ENCODE measurements at regions not wholly inside any gene's neighbourhood (a gene's known extent, or its start where the extent isn't known, plus 50 kb on each side); places are given as distances from the start of the nearest gene placed in this dataset.

DNA sequence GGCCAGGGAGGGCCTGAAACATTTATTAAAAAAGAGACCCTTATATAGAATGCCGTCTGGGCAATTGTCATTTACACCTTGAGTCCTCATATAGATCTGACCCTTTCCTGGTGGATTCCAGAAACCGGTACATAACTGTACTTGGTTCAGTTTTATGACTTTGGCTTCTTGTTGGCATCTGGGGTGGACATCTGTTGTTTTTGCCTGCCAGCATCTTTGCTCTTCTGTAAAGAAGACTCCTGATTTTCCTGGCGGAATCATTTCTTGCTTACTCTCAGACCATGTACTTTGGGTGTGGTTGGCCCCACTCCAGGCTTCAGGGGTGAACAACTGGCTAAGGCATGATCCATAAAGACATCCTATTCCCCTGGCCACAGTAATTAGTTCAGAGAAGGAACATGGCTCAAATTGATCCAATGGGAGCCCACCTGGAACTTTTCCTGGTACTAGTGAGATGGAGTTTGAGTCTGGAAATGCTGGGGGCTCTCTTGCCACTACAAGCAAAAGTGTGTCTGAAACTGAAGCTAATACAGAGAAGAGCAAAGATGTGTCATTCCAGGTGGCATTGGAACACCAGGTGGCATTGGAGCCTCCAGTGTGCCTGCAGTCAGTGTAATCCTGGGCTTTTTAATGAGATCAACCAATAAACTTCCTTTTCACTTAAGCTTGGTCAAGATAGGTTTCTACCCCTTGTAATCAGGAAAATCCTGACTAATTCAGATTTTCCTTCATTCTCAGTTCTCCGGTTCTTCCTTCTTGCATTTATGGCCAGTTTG lies 332.5 kb upstream of the CAMK1G start:
- no peak for DNase-seq

DNA sequence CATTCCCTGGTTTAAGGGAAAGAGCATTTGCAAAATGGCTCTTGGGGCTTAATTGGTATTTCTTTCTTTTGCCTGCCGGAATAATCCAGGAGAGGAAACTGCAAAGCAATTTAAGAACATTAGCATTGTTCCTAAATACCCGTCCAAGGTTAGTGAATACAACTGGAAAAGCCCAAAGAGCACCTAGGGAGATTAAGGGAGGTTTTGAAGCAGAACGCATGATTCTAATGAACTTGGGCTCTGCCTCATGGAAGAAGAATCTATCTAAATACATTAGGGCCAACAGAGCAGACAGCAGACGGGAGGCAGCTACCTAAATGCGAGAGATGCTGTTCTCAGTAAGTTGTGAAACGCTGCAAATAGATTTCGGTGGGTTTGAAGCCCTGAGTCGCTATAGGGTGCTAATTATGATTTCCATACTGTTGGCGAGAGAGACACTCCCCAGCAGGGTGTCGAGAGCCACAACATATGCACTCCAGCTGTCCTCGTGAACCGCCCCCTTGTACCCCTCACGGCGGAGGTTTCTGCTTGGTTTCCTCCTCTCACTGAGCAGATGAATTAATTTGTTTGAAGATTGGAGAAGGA lies 326.7 kb upstream of the CAMK1G start:
- no peak for DNase-seq

DNA sequence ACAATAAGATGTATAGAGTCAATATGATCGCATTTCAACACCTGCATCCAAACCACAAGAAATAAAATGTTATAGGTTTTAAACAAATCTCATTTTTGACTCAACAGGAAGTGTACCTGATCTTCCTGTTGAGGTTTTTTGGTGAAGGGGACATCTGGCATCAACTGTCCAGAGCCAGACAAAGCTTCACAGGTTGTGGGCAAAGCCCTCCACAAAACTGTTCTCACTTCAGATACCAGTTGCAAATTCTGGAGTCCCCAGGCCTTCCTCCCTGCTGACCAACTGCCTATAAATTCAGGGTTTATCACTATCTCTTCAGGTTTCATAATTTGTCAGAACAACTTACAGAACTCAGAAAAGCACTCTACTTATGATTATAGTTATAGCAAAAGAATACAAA lies 326.1 kb upstream of the CAMK1G start:
- DNase-seq: no peak

DNA sequence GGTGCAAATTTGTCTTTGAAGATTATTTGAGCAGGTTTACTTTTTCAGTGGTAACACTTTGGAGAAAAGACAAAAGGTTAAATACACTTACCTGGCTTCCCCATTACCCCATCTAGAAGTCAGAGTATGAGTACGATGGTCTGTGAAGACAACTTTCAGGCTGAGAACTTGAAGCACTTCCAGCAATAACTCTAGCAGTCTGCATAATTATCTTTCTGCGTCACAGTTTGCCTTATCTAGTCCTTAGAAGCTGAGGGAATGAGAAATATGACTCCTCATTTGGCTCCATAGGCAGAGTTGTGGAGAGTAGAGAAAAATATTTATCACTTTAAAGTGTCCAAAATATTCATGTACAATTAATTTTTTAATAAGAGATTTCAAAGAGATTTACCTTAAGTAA lies 323.4 kb upstream of the CAMK1G start:
- DNase-seq: no peak

DNA sequence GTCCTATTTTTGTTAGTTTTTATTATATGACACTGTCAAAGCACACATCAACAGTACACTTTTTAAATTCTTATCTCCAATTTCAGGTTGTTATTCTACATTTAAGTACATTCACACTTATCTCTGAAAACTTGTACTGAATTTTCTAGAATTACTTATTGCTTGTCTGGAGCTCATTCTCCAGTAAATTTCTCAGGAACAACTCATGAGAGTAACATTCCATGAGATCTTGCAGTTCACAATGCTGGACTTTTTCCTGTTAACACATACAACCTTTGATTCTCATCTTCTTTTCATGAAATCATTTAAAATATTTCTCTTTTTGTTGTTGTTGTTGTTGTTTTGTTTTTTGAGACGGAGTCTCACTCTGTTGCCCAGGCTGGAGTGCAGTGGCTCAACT lies 320.9 kb upstream of the CAMK1G start:
- DNase-seq: no peak

DNA sequence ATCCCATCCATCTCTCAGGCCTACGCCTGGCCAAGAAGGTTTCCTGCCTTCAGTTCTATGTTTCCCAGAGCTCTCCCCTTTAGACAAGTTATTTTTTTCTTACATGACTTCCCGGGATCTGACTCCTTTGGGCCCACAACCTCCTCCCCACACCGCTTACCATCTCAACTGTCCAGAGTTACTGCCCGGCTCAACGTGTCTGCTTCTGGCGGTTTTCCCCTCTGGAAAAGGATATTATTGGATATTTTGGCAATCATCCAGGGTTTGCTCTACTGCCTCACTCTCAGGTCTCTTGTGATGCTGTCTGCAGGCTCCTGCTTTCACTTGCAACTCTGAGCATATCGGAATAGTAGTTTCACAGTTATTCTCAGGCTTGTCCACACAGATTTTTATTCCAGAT lies 318.2 kb upstream of the CAMK1G start:
- no peak for DNase-seq

DNA sequence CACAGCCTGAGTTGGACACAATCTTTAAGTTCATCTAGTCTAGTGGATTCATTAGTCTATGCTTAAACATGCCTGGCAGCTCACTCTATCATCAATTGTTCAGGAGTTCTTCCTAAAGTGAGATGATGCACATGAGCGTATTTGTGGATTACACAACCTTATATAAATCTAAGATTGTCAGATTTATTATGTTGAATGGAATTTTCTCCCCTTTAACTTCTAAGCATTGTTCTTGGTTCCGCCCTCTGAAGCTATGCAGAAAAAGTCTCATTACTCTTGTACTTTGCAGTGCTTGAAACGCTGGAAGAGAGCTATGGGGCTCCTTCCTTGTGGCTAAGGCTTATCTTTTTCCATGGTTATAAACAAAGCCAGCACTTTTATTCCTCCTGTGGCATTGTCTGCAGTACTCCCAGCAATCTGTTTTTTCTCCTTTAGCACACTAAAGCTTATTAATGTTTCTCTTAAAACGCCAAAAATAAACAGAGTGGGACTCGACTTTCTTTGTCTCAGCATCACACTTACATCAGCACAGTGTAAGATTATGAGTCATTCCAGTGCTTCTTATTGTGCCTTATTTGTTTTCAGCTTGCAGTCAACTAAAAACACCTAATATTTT lies 316.8 kb upstream of the CAMK1G start:
- no peak for DNase-seq

DNA sequence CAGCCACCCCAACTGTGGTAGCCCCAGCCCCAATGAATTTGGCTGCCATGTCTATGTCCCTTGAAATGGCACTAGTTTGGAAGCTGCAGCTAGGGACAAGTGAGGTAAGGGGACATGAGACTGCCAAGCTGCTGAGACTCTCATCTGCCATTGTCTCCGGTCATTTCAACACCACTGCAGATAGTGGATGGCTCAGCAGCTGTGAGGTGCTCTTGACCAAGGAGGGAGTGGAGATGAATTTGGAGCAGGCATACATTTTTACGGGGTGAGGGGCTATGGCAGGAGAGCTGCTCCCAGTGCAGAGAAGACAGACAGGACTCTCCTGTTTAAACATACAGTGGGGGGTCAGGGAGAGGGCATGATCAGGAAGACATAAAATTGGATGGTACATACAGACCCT lies 315.5 kb upstream of the CAMK1G start:
- DNase-seq: no peak

DNA sequence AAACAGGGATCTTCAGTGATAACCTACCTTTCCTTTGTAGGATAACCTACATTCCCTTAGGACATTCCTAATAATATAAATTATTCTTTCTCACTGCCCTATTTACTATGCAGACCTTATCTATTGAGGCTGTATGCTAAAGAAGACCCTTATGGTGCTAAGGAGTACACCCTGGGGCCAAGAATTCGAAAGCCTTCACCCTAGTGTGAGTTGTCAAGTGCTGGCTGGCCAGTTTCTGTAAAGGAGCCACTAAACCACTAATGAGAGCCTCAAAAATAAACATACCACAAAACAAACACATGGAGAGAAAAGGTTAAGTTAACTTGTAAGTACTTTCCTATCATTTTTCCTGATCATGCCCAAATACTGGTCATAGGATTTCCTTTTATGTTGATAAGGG lies 315.0 kb upstream of the CAMK1G start:
- DNase-seq: no peak

DNA sequence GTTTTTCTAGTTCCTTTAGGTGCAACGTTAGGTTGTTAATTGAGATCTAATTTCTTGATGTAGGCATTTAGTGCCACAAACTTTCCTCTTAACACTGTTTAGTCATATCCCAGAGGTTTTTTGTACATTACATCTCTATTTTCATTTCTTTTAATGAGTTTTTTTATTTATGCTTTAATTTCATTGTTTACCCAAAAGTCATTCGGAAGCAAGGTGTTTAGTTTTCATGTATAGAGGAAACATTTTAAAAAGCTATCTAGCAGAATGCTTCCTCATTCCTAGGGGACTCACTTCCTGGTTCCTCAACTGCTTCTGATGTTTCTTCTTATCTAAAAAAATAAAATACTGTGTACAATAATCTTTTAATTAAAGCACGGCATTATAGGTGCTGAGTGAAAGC lies 307.2 kb upstream of the CAMK1G start:
- no peak for DNase-seq

DNA sequence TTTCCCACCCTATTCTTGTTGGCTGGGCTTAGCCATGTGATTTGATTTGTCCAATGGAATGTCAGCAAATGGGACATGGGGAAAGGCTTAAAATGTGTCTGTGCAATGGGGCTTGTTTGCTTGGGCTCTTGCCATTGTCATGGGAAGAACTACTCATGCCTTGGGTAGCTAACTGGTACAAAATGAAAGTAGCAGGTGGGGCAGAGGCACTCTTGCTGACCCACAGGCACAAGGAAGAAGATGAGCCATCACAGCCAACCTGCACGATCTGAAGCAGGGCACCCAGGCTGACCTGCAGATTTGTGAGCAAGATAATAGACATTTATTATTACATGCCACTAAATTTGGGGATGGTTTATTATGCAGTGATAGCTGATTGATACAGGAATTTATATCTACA lies 305.9 kb upstream of the CAMK1G start:
- no peak for DNase-seq

DNA sequence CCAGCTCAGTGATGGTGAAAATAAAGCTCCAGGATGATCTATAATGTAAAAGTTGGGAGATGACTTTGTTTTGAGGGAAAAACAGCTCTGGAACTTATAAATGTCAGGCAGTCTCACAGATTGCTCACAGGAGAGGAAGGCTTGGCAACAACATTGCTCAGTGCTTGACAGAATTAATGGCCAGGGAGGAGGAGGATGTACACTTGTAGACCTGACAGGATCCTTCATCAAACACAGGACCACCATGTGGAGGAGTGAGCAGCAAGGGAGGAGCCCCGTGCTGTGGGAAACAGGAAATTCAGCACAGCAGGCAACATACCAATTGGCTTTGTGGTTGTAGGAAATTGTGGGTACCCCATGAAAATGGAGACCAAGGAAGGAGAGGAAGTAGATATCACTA lies 291.8 kb upstream of the CAMK1G start:
- DNase-seq: no peak

DNA sequence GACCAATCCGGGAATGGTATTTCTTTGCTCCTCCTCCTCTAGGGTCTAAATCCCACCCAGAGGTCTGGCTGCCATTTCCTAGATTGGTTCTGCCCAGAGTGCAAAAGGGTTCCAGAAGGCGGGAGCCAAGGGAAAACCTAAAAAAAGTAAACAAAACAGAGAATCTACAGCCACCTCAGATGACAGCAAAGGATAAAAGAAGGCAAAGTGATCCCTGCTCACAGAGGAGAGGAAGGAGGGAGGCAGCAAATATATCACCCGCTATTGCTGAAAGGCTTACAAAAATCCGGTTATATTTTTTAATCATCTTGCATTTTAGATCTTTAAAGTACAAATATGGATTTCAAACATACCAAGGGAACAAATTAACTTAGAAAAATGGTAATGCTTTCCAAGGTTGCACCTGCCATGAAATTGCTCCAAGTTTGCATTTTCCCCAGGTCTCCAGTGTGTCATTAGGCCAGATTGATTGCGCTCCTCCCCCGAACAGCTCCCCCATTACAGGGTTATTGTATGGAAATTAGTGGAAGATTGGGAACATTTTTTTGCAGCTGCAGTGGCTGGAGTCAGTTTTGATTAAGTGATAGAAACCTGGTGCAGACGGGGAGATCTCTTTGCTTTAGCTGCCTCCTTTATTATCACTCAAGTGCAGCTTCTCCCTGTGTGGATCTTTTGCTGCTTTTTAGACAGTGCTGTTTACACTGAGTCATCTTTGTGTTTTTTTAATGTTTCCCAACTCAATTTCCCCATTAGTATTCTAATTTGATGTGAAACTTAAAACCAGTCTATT lies 280.5 kb upstream of the CAMK1G start:
- DNase-seq: no peak

DNA sequence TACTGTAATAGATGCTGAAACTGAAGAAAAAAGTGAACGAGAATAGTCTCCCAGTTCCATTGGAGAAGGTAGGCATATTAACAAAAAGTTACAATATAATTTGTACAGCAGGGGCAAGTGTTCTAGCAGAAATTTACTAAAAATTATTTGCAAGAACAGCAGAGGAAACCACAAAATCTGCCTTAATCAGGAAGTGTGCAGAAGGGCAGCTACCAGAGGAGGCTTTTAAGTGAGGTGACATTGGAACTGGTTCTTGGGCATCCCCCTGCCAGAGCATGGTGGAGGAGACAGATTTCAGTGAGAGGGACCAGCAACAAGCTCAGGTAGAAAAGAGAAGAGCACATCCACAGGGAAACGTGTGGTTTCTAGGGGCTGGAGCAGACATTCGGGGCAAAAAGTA lies 279.3 kb upstream of the CAMK1G start:
- no peak for DNase-seq

DNA sequence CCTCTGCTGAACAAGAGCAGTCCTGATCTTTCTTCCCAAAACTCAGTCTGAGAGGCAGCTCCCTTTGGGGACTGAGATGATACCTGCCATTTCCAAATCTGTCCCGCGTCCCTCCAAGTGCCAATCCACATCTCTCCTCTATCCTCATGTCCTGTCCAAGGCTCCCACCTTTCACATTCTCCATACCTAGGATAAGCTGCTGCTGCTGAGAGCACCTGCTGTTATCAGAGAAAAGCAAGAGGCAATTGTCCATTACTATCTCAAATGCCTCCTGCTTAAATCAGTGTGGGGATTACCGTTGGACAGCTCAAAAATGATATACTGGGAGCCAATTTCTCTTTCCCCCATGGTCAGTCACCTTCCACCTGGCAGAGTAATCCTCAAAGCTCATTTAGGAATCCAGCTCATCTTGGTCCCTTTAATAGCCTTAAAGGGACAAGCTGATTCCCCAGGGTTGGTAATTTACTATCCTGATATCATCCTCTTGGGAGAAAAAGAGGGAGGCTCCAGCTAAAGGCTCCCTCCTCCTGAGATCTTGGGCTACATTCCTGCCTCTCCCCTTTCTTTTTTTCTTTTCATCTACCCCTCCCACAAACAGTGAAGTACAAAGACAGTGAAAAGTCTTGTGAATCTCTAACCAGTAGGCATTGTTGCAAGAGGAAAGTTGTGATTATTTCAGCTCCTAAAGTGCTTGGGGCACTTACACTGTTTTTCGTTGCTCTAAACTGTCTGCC lies 278.1 kb upstream of the CAMK1G start:
- DNase-seq: no peak

DNA sequence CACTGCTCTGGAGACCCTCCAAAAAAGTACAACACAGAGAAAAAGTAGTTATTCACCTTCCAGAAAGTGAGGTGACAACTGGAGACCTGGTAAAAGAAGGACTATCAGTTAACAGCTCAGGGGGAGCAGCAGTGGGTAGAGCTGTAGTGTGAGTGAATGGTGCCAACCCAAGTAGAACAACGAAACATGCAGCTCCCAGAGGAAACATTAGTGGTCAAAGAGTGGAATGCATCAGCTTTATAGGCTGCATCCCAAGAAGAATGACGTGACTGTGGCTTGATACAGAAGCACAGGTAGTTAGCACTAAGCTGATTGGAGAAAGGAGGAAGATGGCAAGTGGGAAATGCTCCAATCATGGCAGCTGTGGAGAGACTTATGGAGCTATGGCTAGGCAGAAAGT lies 275.7 kb upstream of the CAMK1G start:
- DNase-seq: no peak

DNA sequence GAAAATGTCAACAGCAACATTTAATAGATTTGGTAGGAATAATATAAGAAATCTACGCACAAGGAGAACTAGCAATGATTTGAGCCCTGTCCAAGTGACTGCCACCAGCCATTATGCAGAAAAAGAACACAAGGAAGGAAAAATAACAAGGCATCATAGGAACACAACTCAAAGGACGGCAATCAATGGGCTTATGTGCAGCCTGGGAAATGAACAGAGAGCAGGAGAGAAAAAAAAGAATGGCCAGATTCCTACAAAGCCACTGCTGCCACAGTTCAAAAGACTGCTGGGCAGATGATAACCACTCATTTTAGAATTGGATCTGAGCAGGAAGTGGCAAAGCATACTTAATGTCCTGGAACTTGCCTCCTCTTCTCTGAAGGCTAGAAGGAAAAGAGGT lies 274.3 kb upstream of the CAMK1G start:
- DNase-seq: no peak

DNA sequence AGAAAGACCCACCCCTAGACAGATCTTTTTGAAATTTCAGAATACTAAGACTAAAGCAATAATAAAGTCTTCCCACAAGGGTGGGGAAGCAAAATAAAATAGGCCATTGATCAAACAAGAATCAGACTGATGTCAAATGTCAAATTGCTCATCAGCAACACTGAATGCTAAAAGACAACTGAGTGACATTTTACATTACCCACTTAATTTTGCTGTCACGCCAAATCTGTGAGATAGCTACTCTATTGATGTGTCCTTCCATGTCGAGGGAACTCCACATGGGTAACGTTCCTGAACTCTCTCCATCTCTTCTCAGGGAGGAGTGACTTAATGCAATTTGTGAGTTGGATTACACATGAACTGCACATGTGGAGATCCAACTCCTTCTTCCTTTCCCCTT lies 271.7 kb upstream of the CAMK1G start:
- no peak for DNase-seq

DNA sequence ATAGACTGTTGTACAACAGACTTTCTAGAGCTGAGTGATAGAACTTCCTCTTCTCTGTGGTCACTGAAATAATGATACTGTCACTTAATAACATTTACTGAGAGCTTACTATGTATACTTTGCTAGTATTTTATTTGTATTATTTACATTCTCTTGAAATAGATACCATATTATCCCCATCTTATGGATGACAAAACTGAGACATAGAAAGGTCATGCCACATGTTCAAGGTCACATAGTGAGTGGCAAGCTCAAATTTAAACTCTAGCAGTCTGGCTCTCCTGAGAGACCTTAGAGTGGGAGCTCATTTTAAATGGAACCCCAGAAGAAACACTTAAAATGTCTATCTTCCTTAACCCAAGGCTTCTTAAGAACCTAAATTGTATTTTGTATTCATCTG lies 266.6 kb upstream of the CAMK1G start:
- no peak for DNase-seq

DNA sequence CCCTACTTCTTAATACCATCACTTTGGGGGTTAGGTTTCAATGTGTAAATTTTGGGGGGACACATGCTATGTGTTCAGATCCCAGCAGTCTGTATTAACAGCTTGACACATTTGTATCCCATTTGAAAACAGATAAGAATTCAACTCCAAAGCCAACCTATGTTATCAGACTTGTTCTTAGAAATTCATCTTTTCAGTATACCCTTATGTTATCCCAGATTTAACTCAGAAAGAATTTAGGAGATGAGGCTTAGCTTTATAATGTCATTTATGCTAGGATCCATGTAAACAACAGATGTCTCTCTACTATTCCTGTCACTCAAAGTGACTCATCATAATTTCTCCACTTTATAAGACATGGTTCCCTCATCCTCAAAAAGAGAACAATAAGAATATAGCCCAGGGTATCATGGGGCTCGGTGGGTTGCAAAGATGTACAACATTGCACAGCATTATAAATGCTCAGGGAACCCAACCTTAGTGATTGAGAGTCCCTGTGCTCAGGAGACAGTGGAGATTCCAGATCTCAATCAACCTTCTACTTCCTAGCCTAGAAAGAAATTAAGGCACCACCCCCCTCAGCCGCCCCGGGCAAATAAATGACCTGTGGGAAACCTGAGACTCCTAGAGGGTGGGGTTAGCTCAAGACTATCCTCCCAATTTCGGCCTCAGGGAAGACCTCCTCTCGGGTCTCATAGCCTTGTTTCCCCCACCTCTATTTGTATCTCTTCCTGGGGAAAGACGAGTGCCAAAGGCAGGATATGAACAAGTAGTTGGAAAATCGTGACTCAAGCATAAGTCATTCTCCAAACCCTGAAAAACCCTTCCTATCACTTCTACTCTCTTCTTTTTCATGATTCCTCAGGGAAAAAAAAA lies 265.1 kb upstream of the CAMK1G start:
- DNase-seq: no peak

DNA sequence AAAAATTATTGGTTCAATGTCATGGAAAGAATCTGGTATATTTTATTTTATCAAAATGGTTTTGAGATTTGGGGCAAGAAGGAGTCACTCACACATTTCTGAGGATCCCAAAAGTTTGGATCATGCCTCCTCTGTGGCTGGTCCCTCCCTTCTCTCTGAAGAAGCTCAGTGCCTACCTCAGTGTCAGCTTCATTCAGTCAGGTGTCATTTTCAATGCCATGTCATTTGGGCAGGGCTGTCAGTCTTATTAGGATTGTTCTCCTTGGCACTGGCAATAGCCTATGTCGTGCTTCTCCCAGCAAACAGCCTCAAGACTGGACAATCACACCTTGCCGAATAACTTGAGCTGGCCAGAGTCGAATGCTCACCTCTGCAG lies 264.5 kb upstream of the CAMK1G start:
- no peak for DNase-seq

DNA sequence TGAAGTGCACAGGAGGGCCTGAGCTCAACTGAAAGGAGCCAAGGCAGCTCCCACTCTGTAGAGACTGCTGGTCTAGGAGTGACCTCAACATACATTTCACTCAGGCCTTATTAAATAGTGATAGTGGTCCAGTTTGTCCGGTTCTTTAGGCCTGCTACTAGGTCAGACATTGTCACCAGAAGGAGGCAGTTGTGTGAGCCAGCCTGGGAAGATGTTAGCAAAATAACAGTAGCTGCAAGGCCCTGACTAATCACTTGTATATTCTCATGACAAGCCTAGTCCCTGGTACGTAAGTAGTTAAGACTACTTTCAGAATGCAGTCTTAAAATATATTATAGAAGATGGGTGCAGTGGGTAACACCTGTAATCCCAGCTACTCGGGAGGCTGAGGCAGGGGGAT lies 264.0 kb upstream of the CAMK1G start:
- no peak for DNase-seq

All from activated naive CD4-positive, alpha-beta T cell treated with Interleukin-2 at 50 U/mL for 16 hours (primary cell).